GM12892 (cell line): ENCODE measurements at regions not wholly inside any gene's neighbourhood (a gene's known extent, or its start where the extent isn't known, plus 50 kb on each side); places are given as distances from the start of the nearest gene placed in this dataset.
"Not testable (repeated sequence)": the region's sequence is repeated elsewhere in the genome, so short reads cannot be mapped to it uniquely, and the experiment has no call there.

ENCODE experiments used
- DNase-seq: peaks from one replicate; pipeline ENCODE4 v3.0.0; 2011; ENCODE audit not compliant: insufficient read length
- FAIRE-seq: peaks from 2 replicates; lab custom pipeline; 2011; peaks lifted over from hg19 to GRCh38; lab: Jason Lieb, UNC
- POLR2A ChIP-seq: IDR thresholded peaks from 2 replicates; pipeline ENCODE4 v1.6.1; 2011; ENCODE audit warnings: low read depth, low read length, control low read depth
- POLR2AphosphoS5 ChIP-seq: IDR thresholded peaks from 2 replicates; pipeline ENCODE4 v1.6.1; 2011; ENCODE audit warnings: low read depth, low read length, control low read depth
- TAF1 ChIP-seq: IDR thresholded peaks from 2 replicates; pipeline ENCODE4 v1.6.1; 2011; ENCODE audit warnings: low read depth, mild to moderate bottlenecking, control low read depth, low read length, borderline replicate concordance

- FAIRE-seq (no peak), DNase-seq (no peak)
- no peak for TF ChIP-seq POLR2AphosphoS5
- no peak for TF ChIP-seq POLR2A
- no peak for TF ChIP-seq TAF1
Observed at GRCh38 chr9:113737517-113738271, 138.4 kb upstream of the ZNF618 start.

DNA sequence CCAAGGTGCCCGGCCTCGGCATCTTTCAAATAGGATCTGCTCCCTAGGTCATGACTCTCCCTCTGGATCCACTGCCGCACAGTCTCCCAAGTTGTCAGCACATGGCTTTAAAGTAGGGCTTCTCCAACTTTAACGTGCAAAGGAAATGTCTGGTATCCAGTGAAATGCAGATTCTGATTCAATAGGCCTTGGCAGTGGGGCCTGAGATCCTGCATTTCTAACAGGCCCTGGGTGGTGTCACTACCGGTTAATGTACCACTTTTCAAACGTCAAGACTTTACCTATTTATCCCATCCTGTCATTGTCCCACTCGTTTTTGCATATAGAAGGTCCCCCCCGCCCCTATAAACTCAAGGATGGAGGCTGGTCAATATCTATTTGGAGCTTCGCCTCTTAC, 137.6 kb upstream of the ZNF618 start:
- DNase-seq (no peak), FAIRE-seq (no peak)
- TF ChIP-seq TAF1 (no peak), POLR2AphosphoS5 (no peak), POLR2A (no peak)

DNA sequence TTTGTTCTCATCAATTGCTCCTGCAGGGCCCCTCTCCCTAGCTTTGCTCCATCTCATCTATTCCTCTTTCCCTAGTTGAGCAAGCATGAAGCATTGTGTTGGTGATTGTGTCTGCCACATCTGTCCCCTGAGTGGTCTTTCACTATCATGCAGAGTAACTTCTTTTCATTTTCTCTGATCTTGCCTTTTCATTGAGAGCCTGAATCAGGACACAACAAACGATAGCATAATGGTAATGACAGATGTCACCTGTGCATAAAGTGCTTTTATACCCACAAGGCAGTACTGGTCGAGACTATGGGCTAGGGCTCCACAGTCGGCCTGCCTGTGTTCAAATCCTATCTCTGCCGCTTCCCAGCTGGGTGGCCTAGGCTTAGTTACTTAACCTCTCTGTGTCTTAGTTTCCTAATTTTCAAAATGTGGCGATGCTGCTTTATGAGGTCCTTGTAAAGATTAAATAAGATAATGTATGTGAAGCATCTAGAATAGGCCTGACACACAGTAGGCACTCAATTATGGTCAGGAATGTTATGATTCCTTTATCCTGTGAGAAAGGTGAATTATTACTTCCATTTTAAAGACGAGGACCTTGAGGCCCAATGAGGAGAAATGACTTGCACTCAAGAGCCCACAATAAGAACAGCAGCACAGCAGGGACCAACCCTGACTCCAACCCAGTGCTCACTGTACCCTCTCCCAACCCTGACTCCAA, 137.1 kb upstream of the ZNF618 start:
- TF ChIP-seq POLR2AphosphoS5, result no peak
- TF ChIP-seq TAF1, result no peak
- TF ChIP-seq POLR2A, result no peak
- FAIRE-seq (no peak), DNase-seq (no peak)

DNA sequence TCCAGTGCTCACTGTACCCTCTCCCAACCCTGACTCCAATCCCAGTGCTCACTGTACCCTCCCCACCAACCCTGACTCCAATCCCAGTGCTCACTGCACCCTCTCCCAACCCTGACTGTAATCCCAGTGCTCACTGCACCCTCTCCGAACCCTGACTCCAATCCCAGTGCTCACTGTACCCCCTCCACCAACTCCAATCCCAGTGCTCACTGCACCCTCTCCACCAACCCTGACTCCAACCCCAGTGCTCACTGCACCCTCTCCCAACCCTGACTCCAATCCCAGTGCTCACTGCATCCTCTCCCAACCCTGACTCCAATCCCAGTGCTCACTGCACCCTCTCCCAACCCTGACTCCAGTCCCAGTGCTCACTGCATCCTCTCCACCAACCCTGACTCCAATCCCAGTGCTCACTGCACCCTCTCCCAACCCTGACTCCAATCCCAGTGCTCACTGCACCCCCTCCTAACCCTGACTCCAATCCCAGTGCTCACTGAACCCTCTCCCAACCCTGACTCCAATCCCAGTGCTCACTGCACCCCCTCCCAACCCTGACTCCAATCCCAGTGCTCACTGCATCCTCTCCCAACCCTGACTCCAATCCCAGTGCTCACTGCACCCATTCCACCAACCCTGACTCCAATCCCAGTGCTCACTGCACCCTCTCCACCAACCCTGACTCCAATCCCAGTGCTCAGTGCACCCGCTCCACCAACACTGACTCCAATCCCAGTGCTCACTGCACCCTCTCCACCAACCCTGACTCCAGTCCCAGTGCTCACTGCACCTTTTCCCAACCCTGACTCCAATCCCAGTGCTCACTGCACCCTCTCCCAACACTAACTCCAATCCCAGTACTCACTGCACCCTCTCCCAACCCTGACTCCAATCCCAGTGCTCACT, 136.3 kb upstream of the ZNF618 start:
- FAIRE-seq, DNase-seq: not testable (repeated sequence)

DNA sequence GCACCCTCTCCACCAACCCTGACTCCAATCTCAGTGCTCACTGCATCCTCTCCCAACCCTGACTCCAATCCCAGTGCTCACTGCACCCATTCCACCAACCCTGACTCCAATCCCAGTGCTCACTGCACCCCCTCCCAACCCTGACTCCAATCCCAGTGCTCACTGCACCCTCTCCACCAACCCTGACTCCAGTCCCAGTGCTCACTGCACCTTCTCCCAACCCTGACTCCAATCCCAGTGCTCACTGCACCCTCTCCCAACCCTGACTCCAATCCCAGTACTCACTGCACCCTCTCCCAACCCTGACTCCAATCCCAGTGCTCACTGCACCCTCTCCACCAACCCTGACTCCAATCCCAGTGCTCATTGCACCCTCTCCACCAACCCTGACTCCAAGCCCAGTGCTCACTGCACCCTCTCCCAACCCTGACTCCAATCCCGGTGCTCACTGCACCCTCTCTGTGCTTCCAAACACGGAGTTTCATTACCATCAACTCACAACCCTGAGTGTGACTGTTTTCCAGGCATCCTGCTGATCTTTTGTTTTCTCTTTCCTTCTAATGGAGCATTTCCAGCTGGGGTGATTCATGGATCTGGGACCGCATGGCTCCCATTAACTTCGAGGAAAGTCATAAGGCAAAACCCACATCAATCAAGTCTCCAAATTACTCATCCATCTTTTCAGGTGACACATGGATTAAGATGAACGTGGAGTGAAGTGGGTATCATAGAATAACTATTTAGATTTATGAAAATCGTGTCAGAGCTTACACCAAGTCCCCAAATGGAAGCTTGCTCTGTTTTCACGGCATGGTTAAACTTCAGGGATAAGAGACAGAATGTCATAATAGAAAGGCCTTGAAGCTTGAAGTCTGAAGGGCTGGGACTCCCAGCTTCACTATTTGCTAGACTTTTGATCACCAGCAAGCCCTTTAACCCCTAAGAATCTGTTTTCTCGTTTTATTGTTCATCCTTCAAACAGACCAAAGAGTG, 135.3 kb upstream of the ZNF618 start:
- DNase-seq, FAIRE-seq: not testable (repeated sequence)

- DNase-seq, result no peak
- no peak for TF ChIP-seq POLR2AphosphoS5
- no peak for TF ChIP-seq TAF1
- no peak for TF ChIP-seq POLR2A
Observed at GRCh38 chr9:113741886-113742854, 133.9 kb upstream of the ZNF618 start.

GRCh38 chr9:113742878-113743277, 133.2 kb upstream of the ZNF618 start:
- FAIRE-seq, result no peak
- DNase-seq, result no peak
- no peak for TF ChIP-seq POLR2AphosphoS5
- no peak for TF ChIP-seq POLR2A
- no peak for TF ChIP-seq TAF1

More at GRCh38 chr9:113741886-113742854, 133.9 kb upstream of the ZNF618 start:
- no peak for FAIRE-seq

GRCh38 chr9:113746486-113746885, 129.6 kb upstream of the ZNF618 start:
- TF ChIP-seq POLR2A, result no peak
- TF ChIP-seq TAF1, result no peak
- TF ChIP-seq POLR2AphosphoS5, result no peak
- FAIRE-seq (no peak), DNase-seq (no peak)

DNA sequence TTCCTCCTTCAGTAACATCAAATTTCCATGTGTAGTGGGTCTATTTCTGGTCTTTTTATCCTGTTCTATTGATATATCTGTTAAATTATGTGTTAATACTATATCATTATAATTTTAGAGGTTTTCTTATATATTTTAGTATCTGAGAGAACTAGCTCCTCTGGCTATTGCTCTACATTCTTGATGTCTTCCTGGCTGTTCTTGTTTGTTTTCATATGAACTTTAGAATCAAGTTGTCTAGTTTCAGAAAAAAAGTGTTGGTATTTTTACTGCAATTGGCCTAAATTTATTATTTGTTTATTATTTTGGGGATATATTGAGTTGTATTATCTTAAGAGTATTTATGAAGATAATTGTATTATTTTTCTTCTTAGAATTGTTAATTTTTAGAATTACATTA, 128.0 kb upstream of the ZNF618 start:
- TF ChIP-seq POLR2A (no peak), POLR2AphosphoS5 (no peak), TAF1 (no peak)
- no peak for FAIRE-seq
- DNase-seq, result no peak
